Osteoblast (primary cell): ENCODE measurements at regions not wholly inside any gene's neighbourhood (a gene's known extent, or its start where the extent isn't known, plus 50 kb on each side); places are given as distances from the start of the nearest gene placed in this dataset.

Experiments
- DNase-seq: peaks from one replicate; pipeline ENCODE4 v3.0.0; 2011; ENCODE audit warnings: low spot score, mixed read lengths; ENCODE audit not compliant: insufficient read length; ENCODE audit errors: missing footprints
- H2AFZ ChIP-seq: 2 replicates; pipeline ENCODE4 v1.6.0; 2011; ENCODE audit warnings: mild to moderate bottlenecking, low read length
- H3K27ac ChIP-seq: 2 replicates; pipeline ENCODE4 v1.5.1; 2011; ENCODE audit warnings: mild to moderate bottlenecking, low read depth, low read length, moderate library complexity
- H3K27me3 ChIP-seq: 2 replicates; pipeline ENCODE4 v1.6.0; 2012; ENCODE audit warnings: mild to moderate bottlenecking, control low read depth, inconsistent platforms, low read length, moderate library complexity; ENCODE audit not compliant: insufficient read depth
- H3K36me3 ChIP-seq: 2 replicates; pipeline ENCODE4 v1.5.1; 2011; ENCODE audit warnings: mild to moderate bottlenecking, low read length, control low read depth, moderate library complexity; ENCODE audit not compliant: insufficient read depth
- H3K4me1 ChIP-seq: 2 replicates; pipeline ENCODE4 v1.5.1; 2011; ENCODE audit warnings: mild to moderate bottlenecking, low read length, control low read depth, moderate library complexity; ENCODE audit not compliant: insufficient read depth
- H3K4me2 ChIP-seq: 2 replicates; pipeline ENCODE4 v1.6.0; 2011; ENCODE audit warnings: mild to moderate bottlenecking, low read length; ENCODE audit not compliant: insufficient read depth
- H3K4me3 ChIP-seq: fragments of 200-600 bp; sonication (generic); 3 replicates; pipeline ENCODE4 v1.5.1; 2012; ENCODE audit warnings: mild to moderate bottlenecking, low read length, inconsistent platforms; ENCODE audit not compliant: insufficient read depth
- H3K79me2 ChIP-seq: 2 replicates; pipeline ENCODE4 v1.6.0; 2012; ENCODE audit warnings: mild to moderate bottlenecking, low read length, control low read depth, inconsistent platforms; ENCODE audit not compliant: insufficient read depth
- H3K9me3 ChIP-seq: 2 replicates; pipeline ENCODE4 v1.5.1; 2011; ENCODE audit warnings: low read depth, low read length, control low read depth
- H4K20me1 ChIP-seq: 2 replicates; pipeline ENCODE4 v1.6.0; 2012; ENCODE audit warnings: mild to moderate bottlenecking, low read length, control low read depth; ENCODE audit not compliant: insufficient read depth
- CTCF ChIP-seq: IDR thresholded peaks from 2 replicates; pipeline ENCODE4 v1.5.1; 2011; ENCODE audit warnings: mild to moderate bottlenecking, low read depth, low read length, moderate library complexity; ENCODE audit errors: extremely low read depth

GRCh38 chr12:33710548-33710947 lies 270.9 kb upstream of the SYT10 start:
- Histone ChIP-seq H3K4me1 (no peaks in the 10 kb centered on the region), H3K4me2 (no peak overlapping the region), H3K79me2 (no peaks in the 10 kb centered on the region), H3K27ac (no peak overlapping the region), H3K36me3 (no peaks in the 10 kb centered on the region), H3K9me3 (no peaks in the 10 kb centered on the region), H4K20me1 (no peaks in the 10 kb centered on the region), H3K27me3 (no peaks in the 10 kb centered on the region), H2AFZ (no peak overlapping the region), H3K4me3 (no peak overlapping the region)
- no peak for DNase-seq
- no peak for TF ChIP-seq CTCF

- Histone ChIP-seq H3K4me1 (no peaks in the 10 kb centered on the region), H3K27ac (no peak overlapping the region), H3K9me3 (no peaks in the 10 kb centered on the region), H4K20me1 (no peaks in the 10 kb centered on the region), H3K36me3 (no peaks in the 10 kb centered on the region), H3K4me3 (no peak overlapping the region), H2AFZ (no peak overlapping the region), H3K79me2 (no peaks in the 10 kb centered on the region), H3K27me3 (no peaks in the 10 kb centered on the region), H3K4me2 (no peak overlapping the region)
- TF ChIP-seq CTCF = no peak
- no peak for DNase-seq
These were observed 279.0 kb upstream of the SYT10 start for GRCh38 chr12:33718631-33719030.

- H3K27ac ChIP-seq = no peak overlapping the region
- DNase-seq = no peak
- H3K36me3 ChIP-seq = no peaks in the 10 kb centered on the region
- H3K27me3 ChIP-seq = no peaks in the 10 kb centered on the region
- no peaks in the 10 kb centered on the region for H3K9me3 ChIP-seq
- TF ChIP-seq CTCF = no peak
- H3K79me2 ChIP-seq = no peaks in the 10 kb centered on the region
- H3K4me2 ChIP-seq = no peak overlapping the region
- H3K4me1 ChIP-seq = no peaks in the 10 kb centered on the region
- no peaks in the 10 kb centered on the region for H4K20me1 ChIP-seq
- no peak overlapping the region for H2AFZ ChIP-seq
- H3K4me3 ChIP-seq = no peak overlapping the region
These were observed 281.9 kb upstream of the SYT10 start for GRCh38 chr12:33721561-33721960.

GRCh38 chr12:33724867-33725266 lies 285.2 kb upstream of the SYT10 start:
- DNase-seq = no peak
- no peaks in the 10 kb centered on the region for H3K27me3 ChIP-seq
- H3K36me3 ChIP-seq = no peaks in the 10 kb centered on the region
- no peaks in the 10 kb centered on the region for H3K4me1 ChIP-seq
- no peak overlapping the region for H3K27ac ChIP-seq
- H3K4me2 ChIP-seq = no peak overlapping the region
- no peak overlapping the region for H3K4me3 ChIP-seq
- TF ChIP-seq CTCF = no peak
- no peaks in the 10 kb centered on the region for H4K20me1 ChIP-seq
- no peaks in the 10 kb centered on the region for H3K79me2 ChIP-seq
- H2AFZ ChIP-seq = no peak overlapping the region
- H3K9me3 ChIP-seq = no peaks in the 10 kb centered on the region
